Neural cell (in vitro differentiated cells): ENCODE measurements at regions not wholly inside any gene's neighbourhood (a gene's known extent, or its start where the extent isn't known, plus 50 kb on each side); places are given as distances from the start of the nearest gene placed in this dataset.
A peak's percentile ranks its signal among the peaks of the same experiment; 100 is the strongest.

Experiments
- H2AFZ ChIP-seq: fragments of 200-600, 300-800 bp; sonication (generic), shearing (Covaris generic); 2 replicates; pipeline ENCODE4 v1.6.0; 2014; ENCODE audit warnings: low read depth, mild to moderate bottlenecking, antibody characterized with exemption, low read length, moderate library complexity
- H3F3A ChIP-seq: fragments of 200-600 bp; shearing (Covaris generic); 2 replicates; pipeline ENCODE4 v1.6.1; 2016; ENCODE audit warnings: mild to moderate bottlenecking, moderate library complexity, mixed read lengths, antibody characterized with exemption, low read length; ENCODE audit not compliant: insufficient read depth, poor library complexity, severe bottlenecking
- H3K27ac ChIP-seq: fragments of 200-600, 300-800 bp; sonication (generic), shearing (Covaris generic); 2 replicates; pipeline ENCODE4 v1.5.1; 2014; ENCODE audit warnings: mild to moderate bottlenecking, low read length, moderate library complexity
- H3K27me3 ChIP-seq: fragments of 300-800, 200-600 bp; sonication (generic), shearing (Covaris generic); 2 replicates; pipeline ENCODE4 v1.6.0; 2014; ENCODE audit warnings: mild to moderate bottlenecking, low read depth, low read length, moderate library complexity; ENCODE audit not compliant: insufficient read depth
- H3K36me3 ChIP-seq: fragments of 300-800, 200-600 bp; sonication (generic), shearing (Covaris generic); 2 replicates; pipeline ENCODE4 v1.5.1; 2014; ENCODE audit warnings: mild to moderate bottlenecking, antibody characterized with exemption, low read length, moderate library complexity; ENCODE audit not compliant: insufficient read depth
- H3K4me2 ChIP-seq: fragments of 300-800, 200-600 bp; sonication (generic), shearing (Covaris generic); 2 replicates; pipeline ENCODE4 v1.6.0; 2014; ENCODE audit warnings: mild to moderate bottlenecking, low read length
- H3K4me3 ChIP-seq: fragments of 300-800, 200-600 bp; sonication (generic), shearing (Covaris generic); 2 replicates; pipeline ENCODE4 v1.5.1; 2014; ENCODE audit warnings: mild to moderate bottlenecking, low read length, moderate library complexity
- H3K79me2 ChIP-seq: fragments of 200-600 bp; shearing (Covaris generic); replicated peaks from 2 replicates; pipeline ENCODE4 v1.6.0; 2014; ENCODE audit warnings: mild to moderate bottlenecking, low read length, moderate library complexity; ENCODE audit not compliant: insufficient read depth
- H3K9ac ChIP-seq: fragments of 300-800, 200-600 bp; sonication (generic), shearing (Covaris generic); 2 replicates; pipeline ENCODE4 v1.6.1; 2016; ENCODE audit warnings: mild to moderate bottlenecking, low read length, mixed read lengths
- H3K9me2 ChIP-seq: fragments of 200-600 bp; shearing (Covaris generic); 2 replicates; pipeline ENCODE4 v1.6.1; 2016; ENCODE audit warnings: mild to moderate bottlenecking, low read length, mixed read lengths; ENCODE audit not compliant: insufficient read depth
- H3K9me3 ChIP-seq: fragments of 200-600, 300-800 bp; sonication (generic), shearing (Covaris generic); 2 replicates; pipeline ENCODE4 v1.6.1; 2016; ENCODE audit warnings: mild to moderate bottlenecking, mixed run types, low read length, moderate library complexity, mixed read lengths
- H4K20me1 ChIP-seq: fragments of 200-600 bp; shearing (Covaris generic); 2 replicates; pipeline ENCODE4 v1.6.1; 2016; ENCODE audit warnings: mild to moderate bottlenecking, mixed run types; ENCODE audit not compliant: insufficient read depth
- EP300 ChIP-seq: fragments of 450-650 bp; conservative IDR thresholded peaks from 2 replicates; pipeline ENCODE4 v1.6.1; 2014; ENCODE audit warnings: antibody characterized with exemption, mild to moderate bottlenecking, moderate library complexity; ENCODE audit not compliant: poor library complexity, severe bottlenecking
- EZH2 ChIP-seq: fragments of 200-600, 300-800 bp; shearing (Covaris generic), sonication (generic); IDR thresholded peaks from 2 replicates; pipeline ENCODE4 v1.6.1; 2014; ENCODE audit warnings: antibody characterized with exemption, low read length, borderline replicate concordance, mild to moderate bottlenecking; ENCODE audit not compliant: insufficient read depth, poor library complexity, severe bottlenecking
- MXI1 ChIP-seq: fragments of 450-650 bp; conservative IDR thresholded peaks from 2 replicates; pipeline ENCODE4 v1.6.1; 2014; ENCODE audit warnings: antibody characterized with exemption, mild to moderate bottlenecking; ENCODE audit not compliant: poor library complexity, severe bottlenecking
- POLR2AphosphoS5 ChIP-seq: IDR thresholded peaks from 2 replicates; pipeline ENCODE4 v1.6.1; 2012
- RAD21 ChIP-seq: fragments of 450-650 bp; conservative IDR thresholded peaks from 2 replicates; pipeline ENCODE4 v1.6.1; 2014; ENCODE audit warnings: antibody characterized with exemption, mild to moderate bottlenecking, moderate library complexity
- SMC3 ChIP-seq: fragments of 450-650 bp; conservative IDR thresholded peaks from 2 replicates; pipeline ENCODE4 v1.6.1; 2014; ENCODE audit warnings: antibody characterized with exemption, mild to moderate bottlenecking, moderate library complexity; ENCODE audit not compliant: poor library complexity
- TAF1 ChIP-seq: IDR thresholded peaks from 2 replicates; pipeline ENCODE4 v1.6.1; 2012; ENCODE audit warnings: low read depth
- TF ChIP-seq, protein P1 (sequence below): IDR thresholded peaks from 2 replicates; pipeline ENCODE4 v1.6.1; 2012; ENCODE audit warnings: borderline replicate concordance
- TF ChIP-seq, protein P2 (sequence below): fragments of 450-650 bp; IDR thresholded peaks from 2 replicates; pipeline ENCODE4 v1.5.1; 2014; ENCODE audit warnings: antibody characterized with exemption, mild to moderate bottlenecking, moderate library complexity; ENCODE audit not compliant: poor library complexity, severe bottlenecking

DNA sequence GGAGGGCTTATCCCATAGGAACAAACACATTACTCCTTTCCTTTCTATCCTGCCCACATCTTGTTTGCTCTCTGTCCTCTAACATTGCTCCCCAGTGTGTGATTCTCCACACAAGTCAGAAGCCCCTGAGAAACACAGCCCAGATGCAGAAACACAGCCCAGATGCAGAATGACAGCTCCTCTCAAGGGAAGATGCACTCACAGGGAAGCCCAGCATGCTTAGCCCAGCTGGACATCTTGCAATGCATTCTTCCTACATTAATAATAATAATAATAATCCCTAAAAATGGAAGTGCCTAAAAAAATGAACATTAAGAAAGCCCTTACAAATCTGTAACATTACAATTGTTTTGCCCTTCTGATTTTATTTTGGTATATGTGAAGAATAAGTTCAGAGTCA lies 172.1 kb downstream of the CBLN2 start:
- Histone ChIP-seq H3K4me2 (no peak overlapping the region), H3K36me3 (no peaks in the 10 kb centered on the region), H3K9ac (no peak overlapping the region), H3K9me3 (no peaks in the 10 kb centered on the region), H3K27me3 (no peaks in the 10 kb centered on the region), H3K27ac (no peak overlapping the region), H3K9me2 (no peaks in the 10 kb centered on the region), H2AFZ (no peak overlapping the region), H3K4me3 (no peak overlapping the region), H4K20me1 (no peaks in the 10 kb centered on the region), H3K79me2 (no peaks in the 10 kb centered on the region), H3F3A (no peaks in the 10 kb centered on the region)
- TF ChIP-seq EZH2 (no peak), RAD21 (no peak), POLR2AphosphoS5 (no peak), TAF1 (no peak), MXI1 (no peak), SMC3 (no peak)
- TF ChIP-seq, protein P1, sequence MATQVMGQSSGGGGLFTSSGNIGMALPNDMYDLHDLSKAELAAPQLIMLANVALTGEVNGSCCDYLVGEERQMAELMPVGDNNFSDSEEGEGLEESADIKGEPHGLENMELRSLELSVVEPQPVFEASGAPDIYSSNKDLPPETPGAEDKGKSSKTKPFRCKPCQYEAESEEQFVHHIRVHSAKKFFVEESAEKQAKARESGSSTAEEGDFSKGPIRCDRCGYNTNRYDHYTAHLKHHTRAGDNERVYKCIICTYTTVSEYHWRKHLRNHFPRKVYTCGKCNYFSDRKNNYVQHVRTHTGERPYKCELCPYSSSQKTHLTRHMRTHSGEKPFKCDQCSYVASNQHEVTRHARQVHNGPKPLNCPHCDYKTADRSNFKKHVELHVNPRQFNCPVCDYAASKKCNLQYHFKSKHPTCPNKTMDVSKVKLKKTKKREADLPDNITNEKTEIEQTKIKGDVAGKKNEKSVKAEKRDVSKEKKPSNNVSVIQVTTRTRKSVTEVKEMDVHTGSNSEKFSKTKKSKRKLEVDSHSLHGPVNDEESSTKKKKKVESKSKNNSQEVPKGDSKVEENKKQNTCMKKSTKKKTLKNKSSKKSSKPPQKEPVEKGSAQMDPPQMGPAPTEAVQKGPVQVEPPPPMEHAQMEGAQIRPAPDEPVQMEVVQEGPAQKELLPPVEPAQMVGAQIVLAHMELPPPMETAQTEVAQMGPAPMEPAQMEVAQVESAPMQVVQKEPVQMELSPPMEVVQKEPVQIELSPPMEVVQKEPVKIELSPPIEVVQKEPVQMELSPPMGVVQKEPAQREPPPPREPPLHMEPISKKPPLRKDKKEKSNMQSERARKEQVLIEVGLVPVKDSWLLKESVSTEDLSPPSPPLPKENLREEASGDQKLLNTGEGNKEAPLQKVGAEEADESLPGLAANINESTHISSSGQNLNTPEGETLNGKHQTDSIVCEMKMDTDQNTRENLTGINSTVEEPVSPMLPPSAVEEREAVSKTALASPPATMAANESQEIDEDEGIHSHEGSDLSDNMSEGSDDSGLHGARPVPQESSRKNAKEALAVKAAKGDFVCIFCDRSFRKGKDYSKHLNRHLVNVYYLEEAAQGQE: no peak
- TF ChIP-seq, protein P2, sequence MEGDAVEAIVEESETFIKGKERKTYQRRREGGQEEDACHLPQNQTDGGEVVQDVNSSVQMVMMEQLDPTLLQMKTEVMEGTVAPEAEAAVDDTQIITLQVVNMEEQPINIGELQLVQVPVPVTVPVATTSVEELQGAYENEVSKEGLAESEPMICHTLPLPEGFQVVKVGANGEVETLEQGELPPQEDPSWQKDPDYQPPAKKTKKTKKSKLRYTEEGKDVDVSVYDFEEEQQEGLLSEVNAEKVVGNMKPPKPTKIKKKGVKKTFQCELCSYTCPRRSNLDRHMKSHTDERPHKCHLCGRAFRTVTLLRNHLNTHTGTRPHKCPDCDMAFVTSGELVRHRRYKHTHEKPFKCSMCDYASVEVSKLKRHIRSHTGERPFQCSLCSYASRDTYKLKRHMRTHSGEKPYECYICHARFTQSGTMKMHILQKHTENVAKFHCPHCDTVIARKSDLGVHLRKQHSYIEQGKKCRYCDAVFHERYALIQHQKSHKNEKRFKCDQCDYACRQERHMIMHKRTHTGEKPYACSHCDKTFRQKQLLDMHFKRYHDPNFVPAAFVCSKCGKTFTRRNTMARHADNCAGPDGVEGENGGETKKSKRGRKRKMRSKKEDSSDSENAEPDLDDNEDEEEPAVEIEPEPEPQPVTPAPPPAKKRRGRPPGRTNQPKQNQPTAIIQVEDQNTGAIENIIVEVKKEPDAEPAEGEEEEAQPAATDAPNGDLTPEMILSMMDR: no peak

DNA sequence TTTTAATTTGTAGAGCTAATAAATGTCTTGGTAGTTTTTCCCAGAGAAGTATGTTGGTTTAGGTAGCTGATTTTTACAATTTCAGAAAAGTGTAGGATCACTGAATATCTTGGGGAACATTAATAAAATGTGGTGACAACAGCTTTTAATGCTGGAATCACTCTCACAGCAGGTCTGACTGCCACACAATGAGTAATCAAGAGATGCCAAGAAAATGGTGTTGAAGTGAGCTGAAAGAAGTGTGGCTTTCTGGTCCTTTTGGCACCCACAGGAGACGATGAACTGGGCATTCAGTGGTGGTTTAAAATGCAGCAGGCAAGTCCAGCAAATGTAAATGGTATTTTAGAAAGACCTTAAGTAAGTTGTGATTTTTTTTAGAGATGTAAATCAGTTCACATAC lies 175.8 kb downstream of the CBLN2 start:
- Histone ChIP-seq H3K36me3 (no peaks in the 10 kb centered on the region), H3F3A (no peaks in the 10 kb centered on the region), H3K4me3 (no peak overlapping the region), H3K27me3 (no peaks in the 10 kb centered on the region), H4K20me1 (no peaks in the 10 kb centered on the region), H3K9ac (no peak overlapping the region), H3K9me2 (no peaks in the 10 kb centered on the region), H2AFZ (no peak overlapping the region), H3K9me3 (no peaks in the 10 kb centered on the region), H3K79me2 (no peaks in the 10 kb centered on the region), H3K4me2 (no peak overlapping the region), H3K27ac (no peak overlapping the region)
- TF ChIP-seq SMC3 (no peak), EP300 (peak; percentile 31), POLR2AphosphoS5 (peak; percentile 72), RAD21 (no peak), EZH2 (no peak), MXI1 (no peak), TAF1 (no peak)
- TF ChIP-seq, protein P2: no peak
- TF ChIP-seq, protein P1: no peak
